Cardiac muscle cell (in vitro differentiated cells and primary cell): ENCODE measurements at regions not wholly inside any gene's neighbourhood (a gene's known extent, or its start where the extent isn't known, plus 50 kb on each side); places are given as distances from the start of the nearest gene placed in this dataset.

Experiments used
- DNase-seq, 2 donors: peaks; one replicate each; pipeline versions ENCODE4 v3.0.0 to v3.0.0-alpha.2; 2010 to 2017; ENCODE audit warnings: low read depth in 1 of 2, low spot score in 1 of 2
- H3K27ac ChIP-seq: fragments of 200-600 bp; sonication (generic); 2 replicates; pipeline ENCODE4 v1.5.1; 2016
- H3K27me3 ChIP-seq: fragments of 200-600 bp; sonication (generic); 2 replicates; pipeline ENCODE4 v1.6.0; 2016; ENCODE audit warnings: control low read depth
- H3K36me3 ChIP-seq: fragments of 200-600 bp; sonication (generic); 2 replicates; pipeline ENCODE4 v1.5.1; 2016; ENCODE audit warnings: control low read depth
- H3K4me1 ChIP-seq: fragments of 200-600 bp; sonication (generic); 2 replicates; pipeline ENCODE4 v1.8.1; 2017; ENCODE audit warnings: low read depth, mild to moderate bottlenecking, mixed run types
- H3K4me3 ChIP-seq: fragments of 200-600 bp; sonication (generic); 2 replicates; pipeline ENCODE4 v1.5.1; 2016; ENCODE audit warnings: mild to moderate bottlenecking
- H3K9me3 ChIP-seq: fragments of 200-600 bp; sonication (generic); 2 replicates; pipeline ENCODE4 v1.5.1; 2017; ENCODE audit warnings: low read depth, mild to moderate bottlenecking, control low read depth
- TF ChIP-seq, protein P1 (sequence below): IDR thresholded peaks from 2 replicates; pipeline ENCODE4 v1.5.1; 2012; ENCODE audit warnings: low read depth, mild to moderate bottlenecking, low read length

DNA sequence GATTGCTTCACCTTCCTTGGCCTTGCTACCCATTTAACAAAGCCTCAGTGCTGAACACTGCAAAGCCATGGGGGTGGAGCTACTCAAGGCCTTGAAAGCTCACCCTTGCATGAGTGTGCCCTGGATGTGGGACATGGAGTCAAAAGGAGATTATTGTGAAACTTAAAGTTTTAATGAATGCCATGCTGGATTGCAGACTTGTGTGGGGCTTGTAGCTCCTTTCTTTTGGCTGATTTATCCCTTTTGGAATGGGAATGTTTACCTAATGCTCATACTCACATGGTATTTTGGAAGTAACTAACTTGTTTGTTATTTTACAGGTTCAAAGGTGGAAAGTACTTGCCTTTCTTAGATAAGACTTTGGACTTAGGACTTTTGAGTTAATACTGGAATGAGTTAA, 538.5 kb upstream of the NECTIN3 start:
- H3K27ac ChIP-seq, result no peak overlapping the region

DNA sequence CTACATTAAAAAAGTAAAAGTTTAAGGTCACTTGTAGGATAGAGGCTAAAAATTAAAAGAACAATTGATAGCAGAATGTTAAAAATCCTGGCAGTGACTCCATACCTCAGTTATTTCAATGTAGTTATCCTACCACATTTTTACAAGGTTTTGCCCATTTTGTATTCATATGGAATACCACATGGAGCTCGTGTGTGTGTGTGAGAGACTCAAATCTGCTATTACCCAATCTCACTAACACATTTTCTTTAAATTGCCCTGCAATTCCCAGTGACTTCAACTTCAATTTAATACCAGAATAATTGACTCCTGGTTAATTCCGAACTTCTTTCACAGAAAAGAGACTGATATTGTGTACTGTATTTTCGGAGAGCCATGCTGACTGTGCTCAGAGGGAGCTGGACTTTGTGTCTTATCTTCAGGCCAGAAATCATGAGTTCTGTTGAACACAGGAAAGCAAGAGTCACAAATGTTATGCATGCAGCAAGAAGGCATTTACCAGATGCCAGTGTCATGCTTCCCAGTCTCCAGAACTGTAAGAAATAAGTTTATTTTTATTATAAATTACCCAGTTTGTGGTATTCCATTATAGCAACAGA, 529.0 kb upstream of the NECTIN3 start:
- Histone ChIP-seq H3K4me3 (no peak overlapping the region), H3K27me3 (no peaks in the 10 kb centered on the region), H3K36me3 (no peaks in the 10 kb centered on the region), H3K9me3 (no peaks in the 10 kb centered on the region), H3K4me1 (no peaks in the 10 kb centered on the region), H3K27ac (no peak overlapping the region)
- peak; percentile 18 to 30 for DNase-seq
- TF ChIP-seq, protein P1, sequence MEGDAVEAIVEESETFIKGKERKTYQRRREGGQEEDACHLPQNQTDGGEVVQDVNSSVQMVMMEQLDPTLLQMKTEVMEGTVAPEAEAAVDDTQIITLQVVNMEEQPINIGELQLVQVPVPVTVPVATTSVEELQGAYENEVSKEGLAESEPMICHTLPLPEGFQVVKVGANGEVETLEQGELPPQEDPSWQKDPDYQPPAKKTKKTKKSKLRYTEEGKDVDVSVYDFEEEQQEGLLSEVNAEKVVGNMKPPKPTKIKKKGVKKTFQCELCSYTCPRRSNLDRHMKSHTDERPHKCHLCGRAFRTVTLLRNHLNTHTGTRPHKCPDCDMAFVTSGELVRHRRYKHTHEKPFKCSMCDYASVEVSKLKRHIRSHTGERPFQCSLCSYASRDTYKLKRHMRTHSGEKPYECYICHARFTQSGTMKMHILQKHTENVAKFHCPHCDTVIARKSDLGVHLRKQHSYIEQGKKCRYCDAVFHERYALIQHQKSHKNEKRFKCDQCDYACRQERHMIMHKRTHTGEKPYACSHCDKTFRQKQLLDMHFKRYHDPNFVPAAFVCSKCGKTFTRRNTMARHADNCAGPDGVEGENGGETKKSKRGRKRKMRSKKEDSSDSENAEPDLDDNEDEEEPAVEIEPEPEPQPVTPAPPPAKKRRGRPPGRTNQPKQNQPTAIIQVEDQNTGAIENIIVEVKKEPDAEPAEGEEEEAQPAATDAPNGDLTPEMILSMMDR, result no peak

More for the DNA sequence above, 538.5 kb upstream of the NECTIN3 start:
- TF ChIP-seq, protein P1, result no peak
- H3K9me3 ChIP-seq, result no peaks in the 10 kb centered on the region
- peak in 1 of 2 donors; percentile 31 for DNase-seq
- H3K36me3 ChIP-seq, result no peaks in the 10 kb centered on the region
- H3K4me3 ChIP-seq, result no peak overlapping the region
- H3K4me1 ChIP-seq, result no peaks in the 10 kb centered on the region
- H3K27me3 ChIP-seq, result no peaks in the 10 kb centered on the region

DNA sequence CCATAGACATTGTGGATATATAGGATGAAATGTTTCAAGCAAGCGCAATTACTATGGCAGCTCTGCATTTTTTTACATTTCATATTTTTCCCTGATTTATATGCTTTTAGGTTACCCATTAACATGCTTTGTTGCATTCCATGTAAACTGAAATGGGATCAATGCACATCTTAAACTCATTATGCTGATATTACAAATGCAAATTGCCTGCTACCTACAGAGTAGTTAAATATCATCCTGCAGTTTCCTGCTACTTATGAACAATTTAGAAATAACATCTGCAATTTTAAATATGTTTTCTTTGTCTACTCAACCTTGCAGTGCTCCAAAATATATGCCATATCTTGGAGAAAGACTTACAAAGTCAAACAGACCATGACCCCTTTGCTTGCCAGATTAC, 526.9 kb upstream of the NECTIN3 start:
- Histone ChIP-seq H3K27ac (no peak overlapping the region), H3K4me1 (peaks cover 7% of the 10 kb centered on the region), H3K27me3 (no peaks in the 10 kb centered on the region), H3K36me3 (no peaks in the 10 kb centered on the region), H3K9me3 (no peaks in the 10 kb centered on the region), H3K4me3 (no peak overlapping the region)
- no peak for DNase-seq
- TF ChIP-seq, protein P1, result no peak

DNA sequence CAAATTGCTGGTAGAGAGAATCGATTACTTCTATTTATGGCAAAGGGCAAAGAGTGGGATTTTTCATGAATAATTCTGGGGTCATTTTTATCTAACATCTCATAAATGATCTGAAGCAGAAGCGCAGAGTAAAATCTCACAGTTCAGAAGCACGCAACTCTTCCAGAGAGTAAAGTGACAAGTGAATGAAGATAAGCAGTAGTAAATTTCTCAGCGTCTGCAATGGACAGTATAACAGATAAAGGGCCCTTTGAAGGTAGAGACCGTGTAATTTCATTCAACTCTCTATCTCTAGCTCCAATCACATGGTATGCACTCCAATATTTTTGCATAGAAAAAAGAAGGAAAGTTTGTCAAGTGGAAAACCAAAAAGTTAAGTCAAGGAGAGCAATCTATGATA, 521.1 kb upstream of the NECTIN3 start:
- Histone ChIP-seq H3K4me3 (no peak overlapping the region), H3K27me3 (no peaks in the 10 kb centered on the region), H3K9me3 (no peaks in the 10 kb centered on the region), H3K36me3 (no peaks in the 10 kb centered on the region), H3K4me1 (peaks cover 25% of the 10 kb centered on the region), H3K27ac (peak overlapping the region; percentile 81)
- DNase-seq, result peak in 1 of 2 donors; percentile 19
- TF ChIP-seq, protein P1, result no peak

DNA sequence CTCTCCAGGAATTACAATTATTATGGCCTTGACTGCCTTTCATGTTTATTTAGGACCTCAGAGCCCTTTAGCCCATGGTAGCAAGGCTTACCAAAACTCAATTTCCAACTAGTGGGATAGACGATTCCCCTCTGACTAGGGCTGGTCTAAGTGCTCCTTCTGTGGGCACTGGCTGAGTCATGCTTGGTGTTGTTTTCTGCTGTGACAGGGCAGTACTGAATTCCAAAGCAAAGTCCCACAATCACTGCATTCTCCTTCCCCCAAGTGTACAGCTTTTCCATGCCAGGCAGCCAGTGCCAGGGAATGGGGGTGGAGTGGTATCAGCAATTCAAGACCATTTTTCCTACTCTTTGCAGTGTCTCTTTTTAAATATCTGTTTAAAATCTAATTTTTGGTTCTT, 509.0 kb upstream of the NECTIN3 start:
- Histone ChIP-seq H3K27ac (no peak overlapping the region), H3K27me3 (no peaks in the 10 kb centered on the region), H3K4me1 (no peaks in the 10 kb centered on the region), H3K9me3 (no peaks in the 10 kb centered on the region), H3K36me3 (no peaks in the 10 kb centered on the region), H3K4me3 (no peak overlapping the region)
- DNase-seq, result no peak
- TF ChIP-seq, protein P1, result no peak
